ENCODE measurements at regions not wholly inside any gene's neighbourhood (a gene's known extent, or its start where the extent isn't known, plus 50 kb on each side); places are given as distances from the start of the nearest gene placed in this dataset.

GRCh38 chr4:46684041-46684440, 225.0 kb downstream of the COX7B2 start:
- DNase-seq, result no peak

GRCh38 chr4:46676364-46676763, 232.7 kb downstream of the COX7B2 start:
- no peak for DNase-seq

- no peak for DNase-seq
These were observed 234.7 kb downstream of the COX7B2 start for GRCh38 chr4:46674326-46674725.

- no peak for DNase-seq
These were observed 241.3 kb downstream of the COX7B2 start for GRCh38 chr4:46667790-46668189.

GRCh38 chr4:46656071-46656470, 253.0 kb downstream of the COX7B2 start:
- no peak for DNase-seq

GRCh38 chr4:46653842-46654241, 255.2 kb downstream of the COX7B2 start:
- no peak for DNase-seq

- no peak for DNase-seq
These were observed 259.5 kb upstream of the GABRA2 start for GRCh38 chr4:46649390-46649789.

- DNase-seq, result peak; percentile 95
These were observed 258.3 kb upstream of the GABRA2 start for GRCh38 chr4:46648088-46648744.

GRCh38 chr4:46645126-46645525, 255.2 kb upstream of the GABRA2 start:
- no peak for DNase-seq
